Nucleus accumbens (tissue), 56 donors: ENCODE measurements at regions not wholly inside any gene's neighbourhood (a gene's known extent, or its start where the extent isn't known, plus 50 kb on each side); places are given as distances from the start of the nearest gene placed in this dataset.

Experiments used
- DNase-seq, 56 donors: peaks; one replicate each; lab custom pipeline; 2025; lab: John Stamatoyannopoulos, UW

DNA sequence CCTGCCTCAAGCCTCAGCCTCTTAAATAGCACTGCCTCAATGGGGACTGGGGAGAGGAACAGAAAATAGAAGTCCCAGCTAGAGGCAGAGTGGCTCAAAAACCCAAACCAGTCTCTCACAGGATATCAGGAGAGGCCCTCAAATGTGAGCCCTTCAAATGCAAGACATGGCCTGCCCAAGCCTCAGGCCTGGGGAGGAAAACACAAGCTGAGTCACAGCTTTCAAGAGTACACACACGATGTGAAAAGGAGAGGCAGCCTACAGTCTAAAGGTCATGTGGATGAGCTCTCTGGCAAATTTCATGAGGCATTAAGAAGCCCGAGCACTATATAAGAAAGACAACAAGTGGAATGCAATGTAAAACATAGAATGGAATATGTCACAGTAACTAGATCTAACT, 316.6 kb upstream of the MEX3C start:
- no peak for DNase-seq

DNA sequence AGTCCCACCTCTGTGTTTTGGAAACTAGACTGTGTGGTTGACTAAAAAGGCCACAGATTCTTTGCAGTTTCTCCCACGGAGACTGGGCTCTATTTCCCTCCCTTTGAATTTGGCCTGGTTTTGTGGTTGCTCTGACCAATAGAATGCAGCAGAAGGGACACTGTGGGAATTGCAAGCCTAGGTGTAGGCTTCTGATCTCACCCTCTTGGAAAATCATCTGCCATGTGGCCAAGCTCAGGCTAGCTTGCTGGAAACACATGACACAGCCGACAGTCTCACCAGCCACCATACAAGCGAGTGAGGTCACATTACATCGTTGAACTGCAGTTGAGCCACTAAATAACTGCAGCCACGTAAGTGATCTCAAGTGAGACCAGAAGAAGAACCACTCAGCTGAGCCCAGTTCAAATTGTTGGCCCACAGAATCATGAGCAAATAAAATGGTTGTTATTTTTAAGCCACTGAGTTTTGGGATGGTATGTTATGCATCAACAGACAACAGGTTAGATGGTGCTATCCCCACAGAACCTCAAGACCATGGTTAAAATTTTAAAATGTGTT, 319.1 kb upstream of the MEX3C start:
- no peak for DNase-seq

DNA sequence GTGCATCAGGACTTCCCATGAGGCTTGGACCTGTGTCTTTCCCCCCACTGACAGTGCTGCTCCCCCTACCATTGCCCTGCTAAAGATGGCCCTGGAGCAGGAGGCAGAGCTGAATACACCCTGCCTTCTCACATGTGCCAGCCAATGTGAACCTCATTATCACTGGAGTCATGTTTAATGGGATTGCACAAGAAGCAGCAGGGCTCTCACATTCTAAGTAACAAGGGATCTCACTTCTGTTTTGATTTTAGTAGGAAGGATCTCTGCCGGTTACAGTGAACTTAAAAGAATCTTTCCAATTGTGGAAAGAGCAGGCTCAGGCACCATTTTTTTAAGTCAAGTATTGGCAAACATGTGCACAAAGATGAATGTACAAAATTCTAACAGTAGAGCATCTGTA, 322.1 kb upstream of the MEX3C start:
- no peak for DNase-seq

DNA sequence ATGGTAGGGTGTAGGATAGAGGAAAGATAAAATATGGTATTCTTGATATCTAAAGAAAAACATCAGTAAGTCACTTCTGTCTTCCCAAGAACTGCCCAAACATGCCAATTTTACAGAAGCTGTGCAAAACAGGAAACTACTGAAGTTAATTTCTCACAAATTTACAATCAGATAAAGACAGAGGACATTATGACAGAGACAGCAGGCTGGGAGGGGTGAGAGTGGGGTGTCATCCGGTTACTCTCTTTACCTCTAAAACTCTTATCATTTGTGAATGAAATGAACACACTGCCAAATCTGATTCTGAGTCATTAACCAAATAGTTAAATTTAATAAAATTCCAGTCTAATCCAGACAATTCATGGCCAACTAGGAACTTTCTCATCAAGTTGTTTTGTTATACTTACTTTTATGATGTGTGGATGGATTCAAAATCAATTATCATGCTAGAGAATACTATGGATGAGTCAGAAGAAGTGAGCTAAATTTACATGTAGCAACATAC, 323.2 kb upstream of the MEX3C start:
- no peak for DNase-seq

DNA sequence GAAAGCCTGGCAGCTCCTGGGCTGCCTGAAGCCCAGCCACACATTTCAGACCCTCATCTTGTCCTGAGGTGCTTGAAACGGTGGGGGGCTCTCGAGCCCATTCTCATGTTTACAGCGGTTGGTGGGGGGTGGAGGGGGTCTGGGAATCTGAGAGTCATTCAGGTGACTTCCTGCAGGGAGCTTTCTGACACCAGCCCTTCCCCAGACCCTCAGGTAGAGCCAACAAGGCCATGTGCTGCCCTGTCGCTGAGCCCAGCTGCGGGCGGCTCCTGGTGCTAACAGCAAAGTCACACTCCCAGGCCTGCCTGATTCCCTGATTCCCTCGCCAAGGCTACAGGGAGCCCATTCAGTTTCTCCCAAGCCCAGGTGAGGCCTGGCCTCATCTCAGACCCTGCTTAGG, 324.9 kb upstream of the MEX3C start:
- no peak for DNase-seq

DNA sequence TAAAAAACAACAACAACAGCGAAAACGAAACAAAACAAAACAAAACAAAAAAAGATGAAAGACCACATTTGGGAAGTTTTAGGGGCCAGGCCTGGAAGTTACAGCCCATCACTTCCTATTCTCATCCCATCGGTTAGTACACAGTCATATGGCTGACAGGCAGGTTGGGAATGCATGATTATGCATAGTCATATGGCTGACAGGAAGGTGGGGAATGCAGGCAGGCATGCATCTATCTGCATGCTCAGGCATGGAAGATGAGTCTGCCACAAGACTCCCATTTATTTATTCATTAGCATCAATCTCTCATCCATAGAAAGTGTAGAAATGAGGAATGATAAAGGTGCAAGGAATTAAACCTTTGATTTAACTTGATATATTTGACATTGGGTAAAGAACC, 325.3 kb upstream of the MEX3C start:
- no peak for DNase-seq

DNA sequence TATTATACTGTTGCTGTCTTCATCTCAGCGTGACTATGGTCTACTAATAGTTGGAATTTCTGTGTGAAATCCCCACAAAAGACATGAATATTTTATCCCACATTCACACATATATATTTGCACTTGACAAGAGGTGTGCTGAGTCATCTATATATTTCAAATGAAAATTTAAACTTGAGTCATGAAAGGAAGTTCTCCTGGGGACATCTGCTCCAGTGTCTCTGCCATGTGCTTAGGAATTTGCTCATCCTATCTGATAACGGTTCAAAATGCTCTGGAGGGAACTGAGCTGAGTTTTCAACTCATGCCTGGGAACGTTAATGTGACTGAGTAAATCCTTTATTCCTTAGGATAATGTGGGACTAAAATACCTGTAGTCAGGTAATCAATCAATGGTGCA, 326.2 kb upstream of the MEX3C start:
- DNase-seq: no peak

DNA sequence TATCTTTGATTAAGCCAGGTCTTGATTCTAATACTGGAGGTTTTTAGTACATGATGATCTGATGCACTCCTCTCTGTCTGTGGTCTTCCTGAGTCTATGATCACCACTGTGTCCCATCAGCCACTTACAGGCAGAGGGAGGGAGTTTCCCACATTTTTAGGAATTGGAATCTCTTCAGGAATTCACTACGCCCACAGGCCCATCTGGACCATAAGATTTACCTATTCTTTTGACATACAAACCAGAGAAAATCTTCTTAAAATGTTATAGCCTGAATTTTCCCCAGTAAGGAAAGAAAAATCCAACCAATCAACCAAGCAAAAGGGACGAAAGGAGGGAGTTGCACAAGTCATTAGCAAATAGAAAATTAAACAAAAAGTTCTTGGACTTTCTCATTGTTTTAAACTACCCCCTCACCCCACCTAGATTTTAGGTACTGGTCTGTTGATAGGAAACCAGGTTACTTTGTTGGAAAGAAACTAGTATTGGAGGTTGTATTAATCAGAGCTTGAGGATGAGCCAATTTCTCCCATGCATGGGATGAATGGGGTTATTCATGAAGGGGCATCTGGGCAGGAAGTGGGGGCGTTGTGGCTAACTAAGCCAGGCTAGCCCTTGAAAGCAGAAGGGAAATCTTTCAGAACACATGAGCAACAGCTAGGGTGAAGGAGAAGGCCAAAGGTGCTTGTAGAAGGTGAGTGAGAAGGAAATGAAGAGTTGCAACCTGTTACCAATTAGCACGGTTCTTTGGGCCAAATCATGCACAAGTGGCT, 328.2 kb upstream of the MEX3C start:
- DNase-seq: peak in 1 of 56 donors; percentile 0

DNA sequence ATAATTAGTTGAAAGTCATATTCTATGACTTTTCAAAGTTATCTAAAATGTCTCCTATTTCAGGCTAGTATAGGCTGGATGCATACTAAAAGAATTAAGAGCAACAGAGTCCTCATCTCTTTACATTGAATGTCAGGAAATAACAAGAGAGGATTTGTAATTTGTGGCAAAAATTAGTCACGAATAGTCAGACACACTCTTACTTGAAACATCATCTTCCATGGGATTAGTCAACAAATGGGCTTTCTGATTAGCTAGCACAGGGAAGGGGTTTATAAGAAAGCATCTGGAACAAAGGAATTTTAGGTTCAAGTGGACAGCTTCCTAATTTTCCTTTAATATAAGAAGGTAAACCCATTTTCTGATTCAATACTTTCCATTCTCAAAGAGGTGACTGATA, 330.3 kb upstream of the MEX3C start:
- no peak for DNase-seq

DNA sequence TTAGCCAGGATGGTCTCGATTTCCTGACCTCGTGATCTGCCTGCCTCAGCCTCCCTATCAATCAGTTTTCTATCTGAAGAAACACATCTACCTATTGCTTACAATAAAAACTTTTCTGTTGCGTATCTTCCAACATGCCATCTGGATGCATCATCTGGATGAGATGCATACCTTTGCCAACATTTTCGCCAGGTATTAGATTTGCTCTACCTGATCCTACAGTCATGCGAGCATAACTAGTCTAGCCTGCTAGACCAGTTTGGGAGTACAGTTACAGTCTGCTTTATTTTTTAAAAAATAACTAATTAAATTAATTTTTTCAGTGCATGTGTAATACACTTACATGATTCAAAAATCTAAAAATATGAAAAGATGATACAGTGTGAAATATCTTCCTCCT, 334.0 kb upstream of the MEX3C start:
- no peak for DNase-seq

DNA sequence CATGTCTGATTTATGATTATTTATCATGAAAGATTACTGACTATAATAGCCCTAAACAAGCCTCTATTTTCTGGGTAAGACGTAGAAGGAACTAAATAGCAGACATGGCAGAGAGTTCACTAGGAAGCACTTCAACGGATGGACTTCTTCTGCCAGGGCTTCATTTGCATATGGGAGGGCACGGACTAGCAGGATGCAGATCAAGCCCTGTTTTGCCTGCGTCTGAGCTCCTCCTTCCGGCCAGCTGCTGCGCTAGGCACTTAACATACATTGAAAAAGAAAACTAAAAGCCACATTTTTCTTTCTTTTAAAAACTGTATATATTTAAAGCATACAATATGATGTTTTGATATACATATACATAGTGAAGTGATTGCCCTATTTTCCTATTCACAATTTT, 340.0 kb upstream of the MEX3C start:
- peak in 42 of 56 donors; percentile 1 to 75 (median 32) for DNase-seq

DNA sequence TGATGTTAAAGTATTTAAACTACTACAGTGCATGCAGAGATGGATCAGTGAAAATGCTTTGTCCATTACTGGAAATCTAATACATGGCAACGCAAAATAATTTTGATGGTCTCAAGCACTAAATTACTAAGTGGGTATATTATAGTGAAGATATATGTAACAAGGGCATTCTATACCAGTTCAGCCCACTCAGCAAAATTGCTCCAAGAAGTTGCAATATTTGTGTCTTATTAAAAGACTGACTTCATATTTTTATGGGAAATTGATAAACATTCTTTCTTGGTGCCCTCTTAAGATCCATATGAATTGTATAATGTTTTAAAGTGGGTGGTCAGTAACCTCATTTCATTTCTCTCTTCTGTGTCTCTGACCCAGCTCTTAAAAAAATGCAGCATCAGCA, 343.1 kb upstream of the MEX3C start:
- DNase-seq: no peak

DNA sequence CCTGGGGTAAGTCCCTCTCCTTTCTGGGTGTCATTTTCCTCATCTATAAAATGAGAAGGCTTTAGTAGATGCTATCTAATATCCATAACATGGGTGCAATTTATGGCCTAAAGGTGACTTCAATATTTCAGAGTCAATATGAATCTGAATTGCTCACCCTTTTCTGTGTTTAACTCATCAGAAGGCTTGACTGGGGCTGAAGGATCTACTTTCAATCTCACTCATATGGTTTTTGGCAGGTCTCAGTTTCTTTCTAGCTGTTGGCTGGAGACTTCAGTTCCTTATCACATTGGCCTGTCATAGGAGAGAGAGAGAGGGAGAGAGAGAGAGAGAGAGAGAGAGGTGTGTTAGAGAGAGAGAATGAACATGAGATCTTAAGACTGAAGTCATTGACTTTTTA, 343.7 kb upstream of the MEX3C start:
- no peak for DNase-seq

DNA sequence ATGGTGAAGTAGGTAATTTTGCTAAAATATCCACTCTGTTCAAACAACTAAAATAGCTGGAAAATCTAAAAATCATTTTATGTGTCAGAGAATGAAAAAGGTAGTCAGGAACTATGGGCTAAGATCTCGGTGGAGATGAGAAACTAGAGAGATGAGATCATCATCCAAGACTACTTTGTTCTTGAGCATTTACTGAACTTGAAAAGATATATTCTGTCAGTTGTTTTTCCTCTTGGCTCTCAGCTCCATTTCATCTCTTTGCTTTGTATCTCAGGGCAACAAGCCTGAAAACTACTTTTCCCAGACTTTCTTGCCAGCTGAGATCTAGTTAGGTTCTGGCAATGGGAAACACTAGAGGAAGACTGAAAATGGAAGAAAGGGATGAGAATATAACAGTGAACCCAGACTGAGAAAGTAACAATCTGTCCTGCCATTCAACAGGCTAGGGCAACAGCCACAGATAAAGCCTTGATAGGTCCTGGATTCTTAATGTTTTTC, 346.2 kb upstream of the MEX3C start:
- DNase-seq: no peak

DNA sequence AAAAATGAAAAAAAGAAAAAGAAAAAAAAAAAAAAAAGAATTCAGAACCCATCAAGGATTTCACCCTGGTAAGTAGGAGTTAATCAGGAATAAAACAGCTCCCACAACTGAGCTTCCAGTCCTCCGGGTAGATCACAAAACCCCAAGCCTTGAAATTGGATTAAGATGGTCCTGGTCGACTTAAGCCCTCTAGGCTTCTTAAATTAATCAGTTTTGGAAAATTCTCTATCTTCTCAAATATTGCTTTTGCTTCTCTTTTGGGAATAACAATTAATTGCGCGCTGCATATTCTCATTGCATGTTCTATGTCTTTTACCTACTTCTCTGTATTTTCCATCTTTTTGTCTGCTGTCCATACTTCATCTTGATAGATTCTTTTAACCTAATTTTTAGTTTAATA, 348.0 kb upstream of the MEX3C start:
- no peak for DNase-seq

DNA sequence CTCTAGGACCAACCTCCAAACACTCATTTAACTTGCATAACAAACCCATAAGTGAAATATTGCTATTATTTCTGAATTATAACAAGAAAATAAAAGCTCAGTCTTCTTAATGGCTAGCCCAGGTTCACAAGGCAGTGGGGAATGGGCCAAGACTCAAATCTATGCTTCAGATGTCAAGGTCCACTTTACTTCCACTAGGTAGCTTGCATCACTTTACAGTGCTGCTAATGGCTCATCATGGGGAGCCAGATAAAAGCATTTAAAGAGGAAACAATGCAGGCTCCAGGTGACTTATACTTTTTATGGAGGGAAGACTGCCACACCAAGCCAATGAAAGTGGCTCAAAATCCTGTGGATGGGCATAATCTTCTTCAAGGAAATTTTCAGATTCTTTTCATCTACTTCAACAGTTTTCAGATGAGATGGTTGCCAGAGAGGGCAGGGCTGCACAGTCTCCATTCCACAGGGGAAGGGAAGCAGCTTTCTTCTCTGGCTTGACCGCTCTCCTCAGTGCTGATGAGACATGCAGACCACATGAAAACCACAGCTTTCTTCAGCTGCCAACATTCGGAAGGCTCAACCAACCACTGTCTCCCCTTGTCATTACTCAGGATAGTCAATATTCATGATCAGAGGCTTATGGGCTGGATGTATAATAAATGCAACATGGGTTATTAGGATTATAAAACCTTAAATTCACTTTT, 361.9 kb upstream of the MEX3C start:
- no peak for DNase-seq

DNA sequence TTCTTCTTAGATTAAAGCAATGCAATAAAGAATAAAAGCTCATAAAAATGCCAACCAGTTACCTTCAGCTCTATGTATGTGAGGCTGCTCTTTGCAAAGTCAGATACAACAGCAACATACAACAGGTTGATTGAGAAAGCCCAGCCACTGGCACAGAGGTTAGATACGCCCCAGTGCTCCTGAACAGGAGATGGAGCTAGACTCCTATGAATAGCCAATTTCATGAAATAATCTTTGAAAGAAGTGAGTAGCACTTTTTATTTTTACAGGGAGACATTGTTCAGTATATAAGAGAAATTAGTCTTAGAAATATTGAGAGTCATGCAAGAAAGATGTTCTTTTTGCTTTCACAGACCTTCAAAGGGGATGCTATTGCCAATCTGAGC, 362.4 kb upstream of the MEX3C start:
- DNase-seq: no peak

DNA sequence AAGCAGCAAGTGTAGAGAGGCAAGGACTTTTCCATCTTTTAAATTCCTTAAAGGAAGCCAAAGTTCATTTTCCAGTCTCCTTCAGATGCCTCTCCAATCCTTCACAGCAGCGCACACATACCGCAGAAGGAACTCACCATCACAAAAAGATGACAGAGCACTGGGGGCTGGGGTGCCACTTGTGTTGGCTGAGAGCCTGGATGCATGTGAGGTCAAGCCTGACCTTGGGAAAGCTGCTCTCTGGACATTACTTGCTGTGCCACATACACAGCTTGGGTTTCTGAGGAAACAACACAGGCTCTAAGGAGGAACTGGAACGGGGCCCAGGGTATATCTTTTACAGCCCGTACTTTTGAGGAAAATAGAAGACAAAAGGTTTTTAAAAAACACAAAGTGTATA, 364.3 kb upstream of the MEX3C start:
- DNase-seq: no peak

DNA sequence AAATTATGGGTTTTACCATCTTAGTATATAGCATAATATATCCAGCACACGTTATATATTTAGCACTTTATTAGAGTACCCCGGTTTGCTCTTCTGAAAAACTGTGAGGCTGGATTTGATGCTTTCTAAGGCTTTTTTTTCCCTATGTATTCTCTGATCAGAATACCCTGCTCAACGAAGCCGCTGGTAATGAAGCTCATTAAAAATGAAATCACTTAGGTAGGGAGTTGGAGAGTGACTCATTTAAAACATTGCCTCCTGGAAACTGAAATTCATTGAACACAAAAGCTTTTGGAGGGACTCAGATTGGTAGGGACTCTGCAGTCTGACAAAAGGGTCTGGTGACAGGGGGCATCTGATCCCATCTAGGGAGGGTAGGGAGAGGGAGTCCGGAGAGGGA, 365.4 kb upstream of the MEX3C start:
- no peak for DNase-seq

DNA sequence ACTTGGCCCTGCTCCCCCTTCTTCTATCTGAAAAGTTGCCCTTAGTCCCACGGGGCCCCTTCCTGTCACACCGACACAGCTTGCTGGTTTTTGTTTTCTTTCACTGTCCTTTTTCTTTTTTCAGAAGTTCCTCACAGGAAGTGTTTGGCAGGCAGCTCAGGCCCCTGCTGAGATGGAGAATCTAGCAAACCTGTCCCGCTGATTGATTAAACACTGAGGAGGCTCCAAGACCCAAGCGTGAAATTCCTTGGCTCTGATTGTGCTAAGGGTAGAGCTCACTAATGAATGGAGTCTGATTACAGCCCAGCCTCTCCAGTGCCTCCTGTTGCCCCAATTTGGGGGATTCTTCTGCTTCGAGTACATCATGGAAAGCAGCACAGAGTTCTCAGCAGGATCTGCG, 365.9 kb upstream of the MEX3C start:
- DNase-seq: no peak

DNA sequence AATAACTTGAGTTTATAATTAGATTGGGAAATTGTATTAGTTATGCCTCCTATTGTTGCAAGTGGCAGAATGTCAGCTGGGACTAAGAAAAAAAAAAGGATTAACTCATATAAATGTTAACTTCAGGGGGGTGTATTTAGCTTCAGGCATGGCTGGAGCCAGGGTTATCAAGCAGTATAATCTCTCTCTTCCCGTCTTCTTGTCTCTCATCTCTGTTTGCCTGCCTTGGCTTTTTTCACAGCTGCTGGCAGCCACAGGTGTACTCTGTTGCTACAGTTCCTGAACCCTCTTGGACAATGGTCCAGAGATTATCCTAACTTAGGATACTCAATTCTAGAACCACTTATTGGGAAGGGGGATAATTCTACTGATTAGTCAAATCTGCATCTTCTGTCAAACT, 370.7 kb upstream of the MEX3C start:
- DNase-seq: no peak

DNA sequence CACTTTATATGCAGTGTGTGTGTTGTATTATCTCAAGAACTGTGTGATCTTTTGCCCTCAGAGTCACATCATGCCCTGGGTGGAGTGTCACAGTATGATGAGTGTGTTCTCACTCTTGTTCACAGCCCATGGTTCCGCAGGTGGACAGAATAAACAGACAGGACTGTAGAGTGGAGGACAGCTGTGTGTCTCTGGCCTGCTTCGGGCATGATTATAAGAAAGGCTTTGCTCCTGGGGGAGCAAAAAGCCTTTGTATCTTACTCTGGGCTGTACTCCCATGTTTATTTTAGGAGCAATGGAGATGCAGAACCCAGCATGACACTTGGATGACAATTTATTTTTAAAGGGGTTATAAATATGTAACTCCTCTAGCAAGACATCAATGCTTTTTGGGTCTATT, 371.7 kb upstream of the MEX3C start:
- DNase-seq: no peak
